OCI-LY7 (cell line): ENCODE measurements at regions not wholly inside any gene's neighbourhood (a gene's known extent, or its start where the extent isn't known, plus 50 kb on each side); places are given as distances from the start of the nearest gene placed in this dataset.

Experiments
- CTCF ChIP-seq: fragments of 200-600 bp; sonication (generic); conservative IDR thresholded peaks from 2 replicates; pipeline ENCODE4 v1.5.1; 2014; ENCODE audit warnings: mild to moderate bottlenecking, antibody characterized with exemption, low read length, moderate library complexity, mixed read lengths
- EZH2phosphoT487 ChIP-seq: fragments of 200-600 bp; sonication (generic); IDR thresholded peaks from 2 replicates; pipeline ENCODE4 v1.6.1; 2018; ENCODE audit warnings: low read depth, borderline replicate concordance, mild to moderate bottlenecking, mixed run types, antibody characterized with exemption, low read length, moderate library complexity, mixed read lengths

- TF ChIP-seq CTCF (no peak), EZH2phosphoT487 (no peak)
These were observed 90.1 kb upstream of the ARMC3 start for GRCh38 chr10:22837771-22838170.
